ENCODE measurements at regions not wholly inside any gene's neighbourhood (a gene's known extent, or its start where the extent isn't known, plus 50 kb on each side); places are given as distances from the start of the nearest gene placed in this dataset.

GRCh38 chr14:95981965-95982364, 57.2 kb upstream of the C14orf132 start:
- WGBS (ENCODE audit: low lambda C conversion rate): 23% methylated on average over 4 of the region's 4 CpGs
- Histone ChIP-seq H3K4me2 (no peak overlapping the region), H3K9me2 (no peaks in the 10 kb centered on the region), H3K9me3 (no peaks in the 10 kb centered on the region), H4K20me1 (ENCODE audit: insufficient read depth) (no peaks in the 10 kb centered on the region), H3K36me3 (replicated peaks in 1 of 2; ENCODE audit: control insufficient read depth in 1 of 2, insufficient read depth in 2 of 2, low read length in 1 of 2) (no peaks in the 10 kb centered on the region), H3K27me3 (ENCODE audit: insufficient read depth) (no peaks in the 10 kb centered on the region), H3K4me1 (ENCODE audit: control insufficient read depth in 1 of 2, insufficient read depth in 2 of 2, low read depth in 1 of 2, low read length in 1 of 2) (no peaks in the 10 kb centered on the region), H3K4me3 (ENCODE audit: low read depth in 2 of 2, low read length in 1 of 2) (no peak overlapping the region), H3K27ac (ENCODE audit: low read depth in 2 of 2, low read length in 1 of 2) (no peak overlapping the region), H3F3A (replicated peaks; ENCODE audit: insufficient read depth) (no peaks in the 10 kb centered on the region), H3K79me2 (ENCODE audit: insufficient read depth) (no peaks in the 10 kb centered on the region), H2AFZ (ENCODE audit: low read depth) (no peak overlapping the region), H3K9ac (no peak overlapping the region)
- ChIA-PET POLR2A (no interaction called here), CTCF (interaction anchor here (1.2 to 5.1 kb wide), 5 partner anchors 11 to 372 kb away, joined by 3 to 39 read pairs (median 9); no protein-coding TSS in a partner anchor)
- no peak for TF ChIP-seq ZBTB33 (IDR thresholded peaks at IDR 0.05; ENCODE audit: borderline replicate concordance, low read depth)
- no peak for TF ChIP-seq TCF12 (IDR thresholded peaks at IDR 0.05)
- TF ChIP-seq TEAD4 (IDR thresholded peaks at IDR 0.05; ENCODE audit: borderline replicate concordance, insufficient read depth): no peak
- TF ChIP-seq MAX (IDR thresholded peaks at IDR 0.05; ENCODE audit: low read depth): no peak
- no peak for TF ChIP-seq USF2 (IDR thresholded peaks at IDR 0.05; ENCODE audit: borderline replicate concordance, low read depth, low read length)
- no peak for TF ChIP-seq SMC3 (IDR thresholded peaks at IDR 0.05; ENCODE audit: low read depth, low read length)
- no peak for DNase-seq

- no peaks in the 10 kb centered on the region for H3K4me1 ChIP-seq (ENCODE audit: control insufficient read depth in 1 of 2, insufficient read depth in 2 of 2, low read depth in 1 of 2, low read length in 1 of 2)
- H4K20me1 ChIP-seq (ENCODE audit: insufficient read depth): no peaks in the 10 kb centered on the region
- no peak for DNase-seq
- H3K27ac ChIP-seq (ENCODE audit: low read depth in 2 of 2, low read length in 1 of 2): no peak overlapping the region
- no peaks in the 10 kb centered on the region for H3K9me3 ChIP-seq
- no peak overlapping the region for H3K4me3 ChIP-seq (ENCODE audit: low read depth in 2 of 2, low read length in 1 of 2)
- ChIA-PET CTCF (interaction anchor here (1.0 to 5.1 kb wide), 7 partner anchors 9 to 422 kb away, joined by 3 to 39 read pairs (median 9); partner anchors contain the start of gene TUNAR), POLR2A (no interaction called here)
- no peak for TF ChIP-seq POLR2AphosphoS5 (IDR thresholded peaks at IDR 0.05; ENCODE audit: low read depth, low read length)
- no peak for TF ChIP-seq FOXM1 (IDR thresholded peaks at IDR 0.05; ENCODE audit: low read depth)
- no peak for TF ChIP-seq GABPA (IDR thresholded peaks at IDR 0.05; ENCODE audit: low read depth)
- no peak for TF ChIP-seq TCF12 (IDR thresholded peaks at IDR 0.05)
- TF ChIP-seq CTCF (IDR thresholded peaks at IDR 0.05): no peak
- TF ChIP-seq MEF2A (IDR thresholded peaks at IDR 0.05; ENCODE audit: borderline replicate concordance, low read depth): no peak
- TF ChIP-seq CHD2 (IDR thresholded peaks at IDR 0.05; ENCODE audit: low read length, partially characterized antibody): no peak
- TF ChIP-seq SIN3A (IDR thresholded peaks at IDR 0.05; ENCODE audit: borderline replicate concordance, low read depth, low read length): no peak
- TF ChIP-seq ZBTB33 (IDR thresholded peaks at IDR 0.05; ENCODE audit: borderline replicate concordance, low read depth): no peak
- TF ChIP-seq RFX5 (IDR thresholded peaks at IDR 0.05; ENCODE audit: low read length): no peak
- no peak for TF ChIP-seq SMC3 (IDR thresholded peaks at IDR 0.05; ENCODE audit: low read depth, low read length)
- TF ChIP-seq MAX (IDR thresholded peaks at IDR 0.05; ENCODE audit: low read depth): no peak
- TF ChIP-seq YY1 (IDR thresholded peaks at IDR 0.05; ENCODE audit: low read depth): no peak
- no peak for TF ChIP-seq ELF1 (IDR thresholded peaks at IDR 0.05)
- no peak for TF ChIP-seq FOSL2 (IDR thresholded peaks at IDR 0.05; ENCODE audit: borderline replicate concordance, low read depth)
- TF ChIP-seq RAD21 (IDR thresholded peaks at IDR 0.05; ENCODE audit: low read length): no peak
- no peak for TF ChIP-seq USF2 (IDR thresholded peaks at IDR 0.05; ENCODE audit: borderline replicate concordance, low read depth, low read length)
- no peak overlapping the region for H3K4me2 ChIP-seq
- no peak overlapping the region for H3K9ac ChIP-seq
- no peaks in the 10 kb centered on the region for H3K36me3 ChIP-seq (replicated peaks in 1 of 2; ENCODE audit: control insufficient read depth in 1 of 2, insufficient read depth in 2 of 2, low read length in 1 of 2)
- H3F3A ChIP-seq (replicated peaks; ENCODE audit: insufficient read depth): no peaks in the 10 kb centered on the region
- no peaks in the 10 kb centered on the region for H3K9me2 ChIP-seq
- no peaks in the 10 kb centered on the region for H3K79me2 ChIP-seq (ENCODE audit: insufficient read depth)
- H3K27me3 ChIP-seq (ENCODE audit: insufficient read depth): no peaks in the 10 kb centered on the region
- WGBS (ENCODE audit: low lambda C conversion rate): 26% methylated on average over 2 of the region's 2 CpGs
- no peak overlapping the region for H2AFZ ChIP-seq (ENCODE audit: low read depth)
These were observed 55.0 kb upstream of the C14orf132 start for GRCh38 chr14:95984206-95984605.
